Cardiac muscle cell (in vitro differentiated cells and primary cell): ENCODE measurements at regions not wholly inside any gene's neighbourhood (a gene's known extent, or its start where the extent isn't known, plus 50 kb on each side); places are given as distances from the start of the nearest gene placed in this dataset.

Experiments
- DNase-seq, 2 donors: peaks; one replicate each; pipeline versions ENCODE4 v3.0.0 to v3.0.0-alpha.2; 2010 to 2017; ENCODE audit warnings: low read depth in 1 of 2, low spot score in 1 of 2
- H3K27ac ChIP-seq: fragments of 200-600 bp; sonication (generic); 2 replicates; pipeline ENCODE4 v1.5.1; 2016
- H3K27me3 ChIP-seq: fragments of 200-600 bp; sonication (generic); 2 replicates; pipeline ENCODE4 v1.6.0; 2016; ENCODE audit warnings: control low read depth
- H3K36me3 ChIP-seq: fragments of 200-600 bp; sonication (generic); 2 replicates; pipeline ENCODE4 v1.5.1; 2016; ENCODE audit warnings: control low read depth
- H3K4me1 ChIP-seq: fragments of 200-600 bp; sonication (generic); 2 replicates; pipeline ENCODE4 v1.8.1; 2017; ENCODE audit warnings: low read depth, mild to moderate bottlenecking, mixed run types
- H3K4me3 ChIP-seq: fragments of 200-600 bp; sonication (generic); 2 replicates; pipeline ENCODE4 v1.5.1; 2016; ENCODE audit warnings: mild to moderate bottlenecking
- H3K9me3 ChIP-seq: fragments of 200-600 bp; sonication (generic); 2 replicates; pipeline ENCODE4 v1.5.1; 2017; ENCODE audit warnings: low read depth, mild to moderate bottlenecking, control low read depth
- TF ChIP-seq, protein P1 (sequence below): IDR thresholded peaks from 2 replicates; pipeline ENCODE4 v1.5.1; 2012; ENCODE audit warnings: low read depth, mild to moderate bottlenecking, low read length

DNA sequence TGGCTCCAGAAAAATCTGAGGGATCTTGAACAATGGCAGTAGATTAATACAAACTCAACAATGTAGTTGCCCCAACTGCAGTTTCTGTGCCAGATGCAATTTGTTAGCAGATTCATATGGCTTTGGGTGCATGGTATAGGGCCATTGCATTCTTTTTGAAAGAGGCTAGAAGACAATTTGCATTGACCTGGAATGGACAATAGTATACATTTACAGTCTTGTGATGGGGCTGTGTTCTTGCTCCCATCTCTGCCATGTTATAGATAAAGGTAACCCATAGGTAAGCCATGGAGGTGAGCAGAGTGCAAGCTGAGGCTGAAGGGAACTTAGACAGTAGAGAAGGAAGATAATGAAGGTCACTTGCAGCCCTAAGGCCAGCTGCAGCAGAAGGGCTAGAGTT is 50.1 kb upstream of the DIO3 start:
- Histone ChIP-seq H3K4me3 (no peak overlapping the region), H3K27me3 (no peaks in the 10 kb centered on the region), H3K9me3 (no peaks in the 10 kb centered on the region), H3K27ac (no peak overlapping the region), H3K36me3 (no peaks in the 10 kb centered on the region), H3K4me1 (no peaks in the 10 kb centered on the region)
- DNase-seq, result no peak
- TF ChIP-seq, protein P1, sequence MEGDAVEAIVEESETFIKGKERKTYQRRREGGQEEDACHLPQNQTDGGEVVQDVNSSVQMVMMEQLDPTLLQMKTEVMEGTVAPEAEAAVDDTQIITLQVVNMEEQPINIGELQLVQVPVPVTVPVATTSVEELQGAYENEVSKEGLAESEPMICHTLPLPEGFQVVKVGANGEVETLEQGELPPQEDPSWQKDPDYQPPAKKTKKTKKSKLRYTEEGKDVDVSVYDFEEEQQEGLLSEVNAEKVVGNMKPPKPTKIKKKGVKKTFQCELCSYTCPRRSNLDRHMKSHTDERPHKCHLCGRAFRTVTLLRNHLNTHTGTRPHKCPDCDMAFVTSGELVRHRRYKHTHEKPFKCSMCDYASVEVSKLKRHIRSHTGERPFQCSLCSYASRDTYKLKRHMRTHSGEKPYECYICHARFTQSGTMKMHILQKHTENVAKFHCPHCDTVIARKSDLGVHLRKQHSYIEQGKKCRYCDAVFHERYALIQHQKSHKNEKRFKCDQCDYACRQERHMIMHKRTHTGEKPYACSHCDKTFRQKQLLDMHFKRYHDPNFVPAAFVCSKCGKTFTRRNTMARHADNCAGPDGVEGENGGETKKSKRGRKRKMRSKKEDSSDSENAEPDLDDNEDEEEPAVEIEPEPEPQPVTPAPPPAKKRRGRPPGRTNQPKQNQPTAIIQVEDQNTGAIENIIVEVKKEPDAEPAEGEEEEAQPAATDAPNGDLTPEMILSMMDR, result no peak
